Central memory CD4-positive, alpha-beta T cell (primary cell): ENCODE measurements at regions not wholly inside any gene's neighbourhood (a gene's known extent, or its start where the extent isn't known, plus 50 kb on each side); places are given as distances from the start of the nearest gene placed in this dataset.
"Not testable (repeated sequence)": the region's sequence is repeated elsewhere in the genome, so short reads cannot be mapped to it uniquely, and the experiment has no call there.

ENCODE experiments used
- DNase-seq: peaks from one replicate; pipeline ENCODE4 v3.0.0; 2022

GRCh38 chr3:106943071-106943470, 434.2 kb upstream of the CCDC54 start:
- no peak for DNase-seq

- DNase-seq, result no peak
These were observed 431.8 kb upstream of the CCDC54 start for GRCh38 chr3:106945435-106945834.

- no peak for DNase-seq
These were observed 430.4 kb upstream of the CCDC54 start for GRCh38 chr3:106946866-106947265.

- DNase-seq, result no peak
These were observed 420.2 kb upstream of the CCDC54 start for GRCh38 chr3:106957029-106957428.

- no peak for DNase-seq
These were observed 414.2 kb upstream of the CCDC54 start for GRCh38 chr3:106962993-106963392.

GRCh38 chr3:106963442-106963841, 413.8 kb upstream of the CCDC54 start:
- DNase-seq, result no peak

GRCh38 chr3:106965307-106965706, 411.9 kb upstream of the CCDC54 start:
- no peak for DNase-seq

- no peak for DNase-seq
These were observed 407.6 kb upstream of the CCDC54 start for GRCh38 chr3:106969596-106969995.

- no peak for DNase-seq
These were observed 395.8 kb upstream of the CCDC54 start for GRCh38 chr3:106981392-106981791.

GRCh38 chr3:106985721-106986120, 391.5 kb upstream of the CCDC54 start:
- DNase-seq, result no peak

GRCh38 chr3:106998841-106999682, 378.2 kb upstream of the CCDC54 start:
- not testable (repeated sequence) for DNase-seq

GRCh38 chr3:107001635-107002034, 375.6 kb upstream of the CCDC54 start:
- no peak for DNase-seq

- not testable (repeated sequence) for DNase-seq
These were observed 371.9 kb upstream of the CCDC54 start for GRCh38 chr3:107005352-107005751.

GRCh38 chr3:107008213-107008612, 369.0 kb upstream of the CCDC54 start:
- no peak for DNase-seq

GRCh38 chr3:107013641-107014040, 363.6 kb upstream of the CCDC54 start:
- DNase-seq, result no peak

- no peak for DNase-seq
These were observed 352.6 kb upstream of the CCDC54 start for GRCh38 chr3:107024551-107025026.

GRCh38 chr3:107025961-107026360, 351.3 kb upstream of the CCDC54 start:
- DNase-seq, result no peak

GRCh38 chr3:107028086-107028485, 349.2 kb upstream of the CCDC54 start:
- no peak for DNase-seq

- DNase-seq, result no peak
These were observed 348.6 kb upstream of the CCDC54 start for GRCh38 chr3:107028626-107029025.

- no peak for DNase-seq
These were observed 345.1 kb upstream of the CCDC54 start for GRCh38 chr3:107032111-107032510.

GRCh38 chr3:107034142-107034541, 343.1 kb upstream of the CCDC54 start:
- no peak for DNase-seq

GRCh38 chr3:107035176-107035575, 342.1 kb upstream of the CCDC54 start:
- DNase-seq, result no peak

- no peak for DNase-seq
These were observed 332.6 kb upstream of the CCDC54 start for GRCh38 chr3:107044677-107045076.

GRCh38 chr3:107045791-107046190, 331.4 kb upstream of the CCDC54 start:
- no peak for DNase-seq
